CD14-positive monocyte (primary cell): ENCODE measurements at regions not wholly inside any gene's neighbourhood (a gene's known extent, or its start where the extent isn't known, plus 50 kb on each side); places are given as distances from the start of the nearest gene placed in this dataset.

Experiments used
- DNase-seq, 3 donors: peaks; one replicate each; pipeline ENCODE4 v3.0.0-alpha.2; 2011 to 2022
- H2AFZ ChIP-seq: 2 replicates; pipeline ENCODE4 v1.6.0; 2012; ENCODE audit warnings: mild to moderate bottlenecking, low read depth, low read length, inconsistent platforms; ENCODE audit not compliant: insufficient read depth, poor library complexity, severe bottlenecking
- H3K27ac ChIP-seq, 2 donors: 1 replicate in 1 of 2; 2 replicates in 1 of 2; pipeline ENCODE4 v1.5.1; 2012 to 2013; ENCODE audit warnings: low read length in 2 of 2, control low read depth in 1 of 2, inconsistent platforms in 1 of 2, low read depth in 1 of 2, mild to moderate bottlenecking in 1 of 2
- H3K27me3 ChIP-seq, 2 donors: one replicate each; pipeline versions ENCODE4 v1.6.0 to v1.6.1; 2011 to 2013; ENCODE audit warnings: low read length in 2 of 2; ENCODE audit not compliant: control insufficient read depth in 2 of 2, insufficient read depth in 2 of 2
- H3K36me3 ChIP-seq, 2 donors: replicated peaks in 1 of 2; 1 replicate in 1 of 2; 2 replicates in 1 of 2; pipeline versions ENCODE4 v1.5.1 to v1.6.1; 2012 to 2013; ENCODE audit warnings: low read length in 2 of 2, control low read depth in 1 of 2, inconsistent platforms in 1 of 2, mild to moderate bottlenecking in 1 of 2; ENCODE audit not compliant: insufficient read depth in 2 of 2, control insufficient read depth in 1 of 2
- H3K4me1 ChIP-seq, 2 donors: 1 replicate in 1 of 2; 2 replicates in 1 of 2; pipeline versions ENCODE4 v1.5.1 to v1.6.1; 2012 to 2013; ENCODE audit warnings: low read length in 2 of 2, control low read depth in 1 of 2, inconsistent platforms in 1 of 2, mild to moderate bottlenecking in 1 of 2, moderate library complexity in 1 of 2; ENCODE audit not compliant: insufficient read depth in 2 of 2, control insufficient read depth in 1 of 2
- H3K4me2 ChIP-seq: replicated peaks from 2 replicates; pipeline ENCODE3; 2012; ENCODE audit warnings: low read length, moderate library complexity, mild to moderate bottlenecking; ENCODE audit not compliant: poor library complexity, severe bottlenecking; ENCODE audit errors: extremely low read depth
- H3K4me3 ChIP-seq, 3 experiments: fragments of 200-600 bp in 1 of 3; sonication (generic) in 1 of 3; replicated peaks in 1 of 3; 1 replicate in 2 of 3; 2 replicates in 1 of 3; pipeline ENCODE4 v1.5.1; 2011 to 2013; ENCODE audit warnings: low read length in 3 of 3, mild to moderate bottlenecking in 3 of 3, control low read depth in 2 of 3, low read depth in 2 of 3, inconsistent platforms in 1 of 3, moderate library complexity in 1 of 3
- H3K79me2 ChIP-seq: 2 replicates; pipeline ENCODE4 v1.6.0; 2012; ENCODE audit warnings: mild to moderate bottlenecking, control low read depth, inconsistent platforms, low read length, moderate library complexity; ENCODE audit not compliant: insufficient read depth
- H3K9ac ChIP-seq: 2 replicates; pipeline ENCODE4 v1.6.0; 2017; ENCODE audit warnings: low read length, mild to moderate bottlenecking; ENCODE audit not compliant: insufficient read depth, poor library complexity, severe bottlenecking
- H3K9me3 ChIP-seq, 2 donors: replicated peaks in 1 of 2; 1 replicate in 1 of 2; 2 replicates in 1 of 2; pipeline versions ENCODE4 v1.5.1 to v1.6.1; 2012 to 2013; ENCODE audit warnings: low read length in 2 of 2, control low read depth in 1 of 2; ENCODE audit not compliant: control insufficient read depth in 1 of 2, insufficient read depth in 1 of 2
- H4K20me1 ChIP-seq: 2 replicates; pipeline ENCODE4 v1.6.0; 2012; ENCODE audit warnings: mild to moderate bottlenecking, low read length, control low read depth, moderate library complexity; ENCODE audit not compliant: insufficient read depth
- H3K27ac Mint-ChIP-seq, 7 donors: one replicate each; pipeline ENCODE4 v1.8.0; 2020; ENCODE audit warnings: mild to moderate bottlenecking in 7 of 7, mixed read lengths in 7 of 7, moderate library complexity in 6 of 7, inconsistent platforms in 2 of 7
- H3K27me3 Mint-ChIP-seq, 3 donors: one replicate each; pipeline ENCODE4 v1.8.0; 2021 to 2022; ENCODE audit warnings: low read depth in 3 of 3, mild to moderate bottlenecking in 3 of 3, mixed read lengths in 3 of 3, moderate library complexity in 3 of 3, inconsistent platforms in 1 of 3
- H3K36me3 Mint-ChIP-seq, 2 donors: one replicate each; pipeline ENCODE4 v1.8.0; 2020; ENCODE audit warnings: mixed read lengths in 2 of 2, inconsistent platforms in 1 of 2, mild to moderate bottlenecking in 1 of 2
- H3K4me1 Mint-ChIP-seq: one replicate; pipeline ENCODE4 v1.8.0; 2020; ENCODE audit warnings: mild to moderate bottlenecking, mixed read lengths
- H3K4me3 Mint-ChIP-seq, 2 donors: one replicate each; pipeline ENCODE4 v1.8.0; 2020; ENCODE audit warnings: mild to moderate bottlenecking in 2 of 2, mixed read lengths in 2 of 2, moderate library complexity in 1 of 2
- H3K9me3 Mint-ChIP-seq, 7 donors: one replicate each; pipeline ENCODE4 v1.8.0; 2020 to 2022; ENCODE audit warnings: mixed read lengths in 7 of 7, mild to moderate bottlenecking in 6 of 7, moderate library complexity in 6 of 7, inconsistent platforms in 2 of 7
- CTCF ChIP-seq: fragments of 200-600 bp; IDR thresholded peaks from one replicate; pipeline ENCODE4 v1.8.0; 2022; ENCODE audit warnings: antibody characterized with exemption, mild to moderate bottlenecking
- WGBS: methylation state at CpG from one replicate; pipeline ENCODE4 v1.1.5; 2013; ENCODE audit warnings: missing lambda C conversion rate; ENCODE audit not compliant: insufficient coverage; 5-methylcytosine and 5-hydroxymethylcytosine counted together
- intact Hi-C, 2 donors: fragments of 100-400 bp; cut with micrococcal nuclease; formaldehyde crosslinking; loops; one replicate each; pipeline versions ENCODE4 v1.15.0 to v1.15.1; 2023

- intact Hi-C loops = no loop called here
- Mint-ChIP-seq H3K36me3 (no peaks in the 10 kb centered on the region), H3K27ac (no peak overlapping the region), H3K4me1 (no peaks in the 10 kb centered on the region), H3K9me3 (peaks cover 2 to 7% (median 5%) of the 10 kb centered on the region in 7 donors), H3K27me3 (no peaks in the 10 kb centered on the region), H3K4me3 (no peak overlapping the region)
- H3K9me3 ChIP-seq = peaks cover 0 to 7% of the 10 kb centered on the region in 2 donors
- no peaks in the 10 kb centered on the region for H3K36me3 ChIP-seq
- no peaks in the 10 kb centered on the region for H4K20me1 ChIP-seq
- H3K9ac ChIP-seq = no peak overlapping the region
- no peak for TF ChIP-seq CTCF
- no peaks in the 10 kb centered on the region for H3K79me2 ChIP-seq
- DNase-seq = no peak
- no peaks in the 10 kb centered on the region for H3K27me3 ChIP-seq
- H3K4me3 ChIP-seq = no peak overlapping the region
- no peak overlapping the region for H3K27ac ChIP-seq
- H2AFZ ChIP-seq = no peak overlapping the region
- H3K4me1 ChIP-seq = no peaks in the 10 kb centered on the region
- no CpG with 5 or more reads among the region's 1 CpG for WGBS
- H3K4me2 ChIP-seq = no peak overlapping the region
These were observed 806.3 kb upstream of the ARPP21 start for GRCh38 chr3:34832865-34833508.

GRCh38 chr3:34837848-34838741 is 801.2 kb upstream of the ARPP21 start:
- no peaks in the 10 kb centered on the region for H3K36me3 ChIP-seq
- intact Hi-C loops = no loop called here
- TF ChIP-seq CTCF = no peak
- 88% methylated on average over 1 of the region's 4 CpGs for WGBS
- Mint-ChIP-seq H3K9me3 (peaks cover 1 to 10% (median 5%) of the 10 kb centered on the region in 7 donors), H3K4me1 (no peaks in the 10 kb centered on the region), H3K27ac (no peak overlapping the region), H3K4me3 (no peak overlapping the region), H3K36me3 (no peaks in the 10 kb centered on the region), H3K27me3 (no peaks in the 10 kb centered on the region)
- no peak overlapping the region for H3K9ac ChIP-seq
- H3K79me2 ChIP-seq = no peaks in the 10 kb centered on the region
- no peak overlapping the region for H3K4me3 ChIP-seq
- H4K20me1 ChIP-seq = no peaks in the 10 kb centered on the region
- H3K9me3 ChIP-seq = peaks cover 3 to 7% of the 10 kb centered on the region in 2 donors
- H3K27ac ChIP-seq = no peak overlapping the region
- H2AFZ ChIP-seq = no peak overlapping the region
- DNase-seq = no peak
- no peak overlapping the region for H3K4me2 ChIP-seq
- H3K4me1 ChIP-seq = no peaks in the 10 kb centered on the region
- H3K27me3 ChIP-seq = no peaks in the 10 kb centered on the region
